ENCODE measurements at regions not wholly inside any gene's neighbourhood (a gene's known extent, or its start where the extent isn't known, plus 50 kb on each side); places are given as distances from the start of the nearest gene placed in this dataset.

DNA sequence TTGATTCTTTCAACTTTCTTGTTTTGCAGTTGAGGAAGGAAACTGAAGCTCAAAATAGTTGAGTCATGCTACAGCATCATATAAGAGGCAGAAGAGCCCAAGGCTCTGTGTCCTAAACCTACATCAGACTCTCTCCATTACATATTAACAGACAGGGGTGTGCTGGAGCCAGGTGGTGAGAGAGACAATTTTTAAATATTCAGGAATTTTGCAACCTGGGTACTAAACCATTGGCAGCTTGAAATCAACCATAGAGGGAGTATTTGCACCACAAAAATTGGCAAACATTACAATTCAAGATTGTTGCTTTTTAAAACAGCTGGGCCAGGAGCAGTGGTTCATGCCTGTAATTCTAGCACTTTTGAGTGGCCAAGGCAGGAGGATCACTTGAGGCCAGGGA lies 65.8 kb upstream of the SOX4 start:
- H3K27ac ChIP-seq (ENCODE audit: low read length), result no peak overlapping the region
- no peaks in the 10 kb centered on the region for H3K36me3 ChIP-seq (ENCODE audit: control insufficient read depth, insufficient read depth, low read length)
- POLR2A ChIA-PET, result interaction anchor here (0.6 to 0.7 kb wide), 2 partner anchors 10 to 798 kb away, joined by 3 to 4 read pairs; no protein-coding TSS in a partner anchor
- BruUV-seq (replicated peaks), result no TSS peak
- in situ Hi-C loops (cut with HindIII; ENCODE audit: low pct_unique_long_range_greater_than_20kb, low sequenced_read_pairs) (no loop called here), intact Hi-C loops (cut with micrococcal nuclease; ENCODE audit: unreplicated experiment) (no loop called here)
- no peak overlapping the region for H3K4me3 ChIP-seq (ENCODE audit: low read depth in 2 of 2, low read length in 2 of 2)
- no peaks in the 10 kb centered on the region for H3K4me1 ChIP-seq (ENCODE audit: control insufficient read depth, insufficient read depth, low read length)
- ATAC-seq, result no peak
- TF ChIP-seq SIN3A (IDR thresholded peaks at IDR 0.05; ENCODE audit: borderline replicate concordance, insufficient read depth, low read depth, low read length) (no peak), POLR2AphosphoS5 (IDR thresholded peaks at IDR 0.05; ENCODE audit: low read depth, low read length) (no peak), TCF7L2 (IDR thresholded peaks at IDR 0.05; ENCODE audit: low read depth, low read length) (no peak)
- TF ChIP-seq, protein P1, sequence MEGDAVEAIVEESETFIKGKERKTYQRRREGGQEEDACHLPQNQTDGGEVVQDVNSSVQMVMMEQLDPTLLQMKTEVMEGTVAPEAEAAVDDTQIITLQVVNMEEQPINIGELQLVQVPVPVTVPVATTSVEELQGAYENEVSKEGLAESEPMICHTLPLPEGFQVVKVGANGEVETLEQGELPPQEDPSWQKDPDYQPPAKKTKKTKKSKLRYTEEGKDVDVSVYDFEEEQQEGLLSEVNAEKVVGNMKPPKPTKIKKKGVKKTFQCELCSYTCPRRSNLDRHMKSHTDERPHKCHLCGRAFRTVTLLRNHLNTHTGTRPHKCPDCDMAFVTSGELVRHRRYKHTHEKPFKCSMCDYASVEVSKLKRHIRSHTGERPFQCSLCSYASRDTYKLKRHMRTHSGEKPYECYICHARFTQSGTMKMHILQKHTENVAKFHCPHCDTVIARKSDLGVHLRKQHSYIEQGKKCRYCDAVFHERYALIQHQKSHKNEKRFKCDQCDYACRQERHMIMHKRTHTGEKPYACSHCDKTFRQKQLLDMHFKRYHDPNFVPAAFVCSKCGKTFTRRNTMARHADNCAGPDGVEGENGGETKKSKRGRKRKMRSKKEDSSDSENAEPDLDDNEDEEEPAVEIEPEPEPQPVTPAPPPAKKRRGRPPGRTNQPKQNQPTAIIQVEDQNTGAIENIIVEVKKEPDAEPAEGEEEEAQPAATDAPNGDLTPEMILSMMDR (IDR thresholded peaks at IDR 0.05), result no peak
- TF ChIP-seq, protein P2, sequence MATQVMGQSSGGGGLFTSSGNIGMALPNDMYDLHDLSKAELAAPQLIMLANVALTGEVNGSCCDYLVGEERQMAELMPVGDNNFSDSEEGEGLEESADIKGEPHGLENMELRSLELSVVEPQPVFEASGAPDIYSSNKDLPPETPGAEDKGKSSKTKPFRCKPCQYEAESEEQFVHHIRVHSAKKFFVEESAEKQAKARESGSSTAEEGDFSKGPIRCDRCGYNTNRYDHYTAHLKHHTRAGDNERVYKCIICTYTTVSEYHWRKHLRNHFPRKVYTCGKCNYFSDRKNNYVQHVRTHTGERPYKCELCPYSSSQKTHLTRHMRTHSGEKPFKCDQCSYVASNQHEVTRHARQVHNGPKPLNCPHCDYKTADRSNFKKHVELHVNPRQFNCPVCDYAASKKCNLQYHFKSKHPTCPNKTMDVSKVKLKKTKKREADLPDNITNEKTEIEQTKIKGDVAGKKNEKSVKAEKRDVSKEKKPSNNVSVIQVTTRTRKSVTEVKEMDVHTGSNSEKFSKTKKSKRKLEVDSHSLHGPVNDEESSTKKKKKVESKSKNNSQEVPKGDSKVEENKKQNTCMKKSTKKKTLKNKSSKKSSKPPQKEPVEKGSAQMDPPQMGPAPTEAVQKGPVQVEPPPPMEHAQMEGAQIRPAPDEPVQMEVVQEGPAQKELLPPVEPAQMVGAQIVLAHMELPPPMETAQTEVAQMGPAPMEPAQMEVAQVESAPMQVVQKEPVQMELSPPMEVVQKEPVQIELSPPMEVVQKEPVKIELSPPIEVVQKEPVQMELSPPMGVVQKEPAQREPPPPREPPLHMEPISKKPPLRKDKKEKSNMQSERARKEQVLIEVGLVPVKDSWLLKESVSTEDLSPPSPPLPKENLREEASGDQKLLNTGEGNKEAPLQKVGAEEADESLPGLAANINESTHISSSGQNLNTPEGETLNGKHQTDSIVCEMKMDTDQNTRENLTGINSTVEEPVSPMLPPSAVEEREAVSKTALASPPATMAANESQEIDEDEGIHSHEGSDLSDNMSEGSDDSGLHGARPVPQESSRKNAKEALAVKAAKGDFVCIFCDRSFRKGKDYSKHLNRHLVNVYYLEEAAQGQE (IDR thresholded peaks at IDR 0.05; ENCODE audit: insufficient read depth in 1 of 2, low read depth in 2 of 2, low read length in 1 of 2), result no peak
- peaks cover under 1% of the 10 kb centered on the region; the same call in 1 of the 2 replicates for H3K27me3 ChIP-seq (ENCODE audit: control insufficient read depth, insufficient read depth, low read length)
- no peaks in the 10 kb centered on the region for H3K9me3 ChIP-seq (ENCODE audit: control insufficient read depth, insufficient read depth, low read depth, low read length)
- no peak for DNase-seq (ENCODE audit: low read depth, low spot score)
- CTCF ChIA-PET, result no interaction called here

DNA sequence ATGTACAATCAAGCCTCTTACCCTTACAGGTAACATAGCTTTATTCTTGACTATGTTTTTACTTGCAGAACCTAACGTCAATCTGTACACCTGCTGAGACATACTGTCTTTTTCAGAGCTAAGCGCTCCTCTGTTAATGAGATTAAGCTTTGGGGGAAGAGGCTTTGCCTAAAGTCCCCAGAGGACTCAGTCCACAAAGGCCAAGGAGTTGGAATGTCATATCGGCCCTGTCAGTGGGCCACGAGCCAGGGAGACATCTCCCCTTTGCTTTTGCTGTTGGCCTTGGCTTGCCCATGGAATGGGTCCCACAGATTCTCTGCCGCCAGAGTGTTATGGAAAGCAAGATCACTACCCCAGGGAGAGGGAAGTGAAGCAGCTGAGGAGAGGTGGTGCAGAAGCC lies 64.1 kb upstream of the SOX4 start:
- Histone ChIP-seq H3K4me3 (ENCODE audit: low read depth in 2 of 2, low read length in 2 of 2) (no peak overlapping the region), H3K27ac (ENCODE audit: low read length) (no peak overlapping the region), H3K9me3 (ENCODE audit: control insufficient read depth, insufficient read depth, low read depth, low read length) (no peaks in the 10 kb centered on the region), H3K36me3 (ENCODE audit: control insufficient read depth, insufficient read depth, low read length) (no peaks in the 10 kb centered on the region), H3K27me3 (ENCODE audit: control insufficient read depth, insufficient read depth, low read length) (no peaks in the 10 kb centered on the region), H3K4me1 (ENCODE audit: control insufficient read depth, insufficient read depth, low read length) (no peaks in the 10 kb centered on the region)
- ATAC-seq, result no peak
- ChIA-PET POLR2A (no interaction called here), CTCF (no interaction called here)
- no peak for DNase-seq (ENCODE audit: low read depth, low spot score)
- intact Hi-C loops (cut with micrococcal nuclease; ENCODE audit: unreplicated experiment), result no loop called here
- TF ChIP-seq, protein P2 (IDR thresholded peaks at IDR 0.05; ENCODE audit: insufficient read depth in 1 of 2, low read depth in 2 of 2, low read length in 1 of 2), result no peak
- TF ChIP-seq, protein P1 (IDR thresholded peaks at IDR 0.05), result no peak
- no peak for TF ChIP-seq TCF7L2 (IDR thresholded peaks at IDR 0.05; ENCODE audit: low read depth, low read length)
- TF ChIP-seq SIN3A (IDR thresholded peaks at IDR 0.05; ENCODE audit: borderline replicate concordance, insufficient read depth, low read depth, low read length), result no peak
- no peak for TF ChIP-seq POLR2AphosphoS5 (IDR thresholded peaks at IDR 0.05; ENCODE audit: low read depth, low read length)
- no TSS peak for BruUV-seq (replicated peaks)
- in situ Hi-C loops (cut with HindIII; ENCODE audit: low pct_unique_long_range_greater_than_20kb, low sequenced_read_pairs), result no loop called here
